Right ventricle myocardium inferior (tissue), 1 donor: ENCODE measurements at regions not wholly inside any gene's neighbourhood (a gene's known extent, or its start where the extent isn't known, plus 50 kb on each side); places are given as distances from the start of the nearest gene placed in this dataset.
"Not testable (repeated sequence)": the region's sequence is repeated elsewhere in the genome, so short reads cannot be mapped to it uniquely, and the experiment has no call there.

ENCODE experiments used
- ATAC-seq: fragments of 200-7000 bp; cut with Tn5 transposase; one replicate; pipeline ENCODE4 v1.9.1; 2020; ENCODE audit warnings: mild to moderate bottlenecking, moderate library complexity
- DNase-seq: peaks from one replicate; pipeline ENCODE4 v3.0.0; 2021; ENCODE audit errors: missing footprints
- intact Hi-C: fragments of 100-400 bp; cut with DNase I; formaldehyde crosslinking; loops from one replicate; pipeline ENCODE4 v1.11.0; 2022
- donor health status: DM: no; HTN: yes; CAD: no; lungs with severe emphysema.

- DNase-seq (no peak), ATAC-seq (no peak)
- intact Hi-C loops, result no loop called here
Measured at GRCh38 chr3:153463895-153464294, 301.9 kb downstream of the RAP2B start.

- DNase-seq, result no peak
- intact Hi-C loops, result no loop called here
- ATAC-seq, result no peak
Measured at GRCh38 chr3:153469162-153469561, 307.1 kb downstream of the RAP2B start.

DNA sequence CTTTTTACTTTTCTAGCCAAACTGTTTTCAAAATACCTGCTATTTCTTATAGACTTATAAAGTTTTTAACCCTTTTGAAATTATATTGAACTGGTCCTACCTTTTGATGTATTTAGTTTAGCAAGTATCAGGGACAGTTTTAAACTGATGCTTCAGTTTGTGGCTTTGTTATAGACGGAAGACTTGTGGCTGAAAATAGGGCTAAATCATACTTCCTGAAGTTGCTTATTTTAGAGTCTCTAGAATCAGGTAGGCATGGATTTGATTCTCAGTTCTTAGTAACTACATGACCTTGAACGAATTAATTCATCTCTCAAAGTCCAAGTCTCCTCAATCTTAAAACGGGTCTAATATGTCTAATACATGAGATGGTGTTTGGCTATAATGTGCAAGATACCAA, 322.8 kb downstream of the RAP2B start:
- DNase-seq, result no peak
- intact Hi-C loops, result no loop called here
- no peak for ATAC-seq

DNA sequence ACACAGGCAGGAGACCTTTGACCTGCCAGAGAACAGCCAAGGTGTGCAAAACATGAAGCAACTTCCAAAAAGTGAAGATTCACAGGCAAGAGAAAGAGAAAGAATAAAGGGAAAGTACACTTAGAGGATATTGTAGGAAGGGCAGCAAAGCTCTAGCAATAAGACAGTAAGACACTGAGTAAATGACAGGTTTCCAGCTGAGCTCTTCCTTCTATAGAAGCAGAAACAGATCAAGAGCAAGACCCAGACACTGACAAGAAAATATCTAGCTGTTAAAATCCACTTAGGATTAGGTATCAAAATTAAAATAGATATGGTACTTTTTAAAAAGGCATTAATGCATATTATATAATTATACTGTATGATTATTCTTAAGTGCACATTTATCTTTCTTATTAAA, 333.4 kb downstream of the RAP2B start:
- intact Hi-C loops, result no loop called here
- no peak for ATAC-seq
- DNase-seq, result no peak

- intact Hi-C loops, result no loop called here
- DNase-seq (no peak), ATAC-seq (no peak)
Measured at GRCh38 chr3:153502682-153503081, 340.7 kb downstream of the RAP2B start.

- DNase-seq, result no peak
- ATAC-seq, result no peak
- intact Hi-C loops, result no loop called here
Measured at GRCh38 chr3:153503873-153504272, 341.8 kb downstream of the RAP2B start.

- not testable (repeated sequence) for ATAC-seq
Measured at GRCh38 chr3:153506205-153506604, 344.2 kb downstream of the RAP2B start.

GRCh38 chr3:153506686-153507085, 344.7 kb downstream of the RAP2B start:
- DNase-seq, ATAC-seq, intact Hi-C loops: not testable (repeated sequence)

More at GRCh38 chr3:153506205-153506604, 344.2 kb downstream of the RAP2B start:
- DNase-seq, intact Hi-C loops: not testable (repeated sequence)

DNA sequence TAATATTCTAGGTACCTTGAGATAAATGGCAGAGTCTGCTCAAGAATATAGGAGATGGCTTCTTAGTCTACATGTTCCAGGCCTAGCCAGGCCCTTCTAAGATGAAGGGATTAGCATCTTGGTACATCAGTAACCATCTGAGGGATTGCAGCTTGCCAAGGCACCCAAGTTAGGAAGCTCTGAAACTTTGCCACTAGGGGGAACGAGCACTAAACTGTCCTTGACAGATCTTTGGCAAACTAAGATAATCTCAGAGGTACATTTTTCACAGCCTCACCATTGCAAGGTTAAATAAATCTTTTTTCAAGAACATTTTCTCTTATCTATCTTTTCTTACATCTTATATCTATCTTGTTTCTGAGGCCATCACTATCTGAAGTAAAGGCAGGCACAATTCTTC, 351.2 kb downstream of the RAP2B start:
- no peak for ATAC-seq
- intact Hi-C loops, result no loop called here
- no peak for DNase-seq

DNA sequence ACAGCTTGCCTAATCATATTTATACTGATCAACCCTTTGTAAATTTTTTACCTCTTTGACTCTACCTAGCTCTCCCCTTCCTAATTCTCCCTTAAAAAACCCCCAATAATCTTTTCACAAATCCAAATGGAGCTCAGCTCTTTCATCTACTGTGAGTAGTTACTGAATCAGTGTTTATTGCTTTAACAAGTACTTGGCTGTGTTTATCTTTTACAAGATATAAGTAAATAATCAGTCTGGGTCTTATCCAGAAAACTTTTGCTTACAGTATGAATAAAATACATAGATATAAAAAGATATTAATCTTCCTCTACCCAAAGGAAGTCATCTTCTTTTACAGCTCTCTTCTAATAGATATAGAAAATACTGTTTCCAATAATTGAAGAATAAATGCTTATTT, 366.4 kb downstream of the RAP2B start:
- intact Hi-C loops, result no loop called here
- DNase-seq (no peak), ATAC-seq (no peak)

- ATAC-seq (no peak), DNase-seq (no peak)
- intact Hi-C loops, result no loop called here
Measured at GRCh38 chr3:153539263-153539662, 377.2 kb downstream of the RAP2B start.

DNA sequence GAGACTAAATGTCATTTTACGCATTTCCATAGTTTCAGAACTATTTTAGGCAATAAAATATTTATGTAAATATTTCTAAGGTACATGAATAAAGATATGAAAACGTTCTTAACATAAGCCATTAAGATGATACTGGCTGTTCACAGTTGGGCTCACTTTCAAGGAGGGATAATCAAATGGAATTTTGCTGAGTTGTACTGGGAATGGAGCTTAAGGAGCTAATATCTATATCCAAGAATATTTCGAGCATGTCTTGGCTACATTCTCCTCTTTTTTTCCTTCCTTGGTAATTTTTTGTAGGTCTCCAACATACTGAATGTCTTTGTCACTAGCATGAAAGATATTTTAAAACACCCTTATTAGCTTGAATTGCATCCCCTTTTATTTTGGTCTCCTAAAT, 383.4 kb downstream of the RAP2B start:
- DNase-seq (no peak), ATAC-seq (no peak)
- intact Hi-C loops, result no loop called here

DNA sequence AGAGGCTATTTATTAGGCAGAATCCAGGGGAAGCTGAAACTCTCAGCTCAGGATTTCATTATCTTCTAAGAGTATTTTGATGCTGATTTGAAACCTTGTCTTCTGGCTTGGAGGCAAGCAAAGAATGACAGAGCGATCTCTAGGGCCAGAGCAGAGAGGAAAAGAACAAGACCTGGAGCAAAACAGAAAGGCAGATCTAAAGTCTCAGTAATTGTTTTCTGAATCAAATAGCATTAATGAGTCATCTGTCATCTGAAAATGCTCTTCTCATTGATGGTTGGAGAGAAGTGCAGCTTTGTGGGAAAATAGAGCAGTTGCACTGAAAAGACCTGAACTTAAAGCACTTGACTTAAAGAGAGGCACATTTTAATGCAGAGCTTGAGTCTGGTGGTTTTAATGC, 385.9 kb downstream of the RAP2B start:
- no peak for ATAC-seq
- intact Hi-C loops, result no loop called here
- DNase-seq, result no peak

- intact Hi-C loops, result loop anchor here (5.0 kb wide), 1 partner anchor 387 kb away; the partner anchor contains the start of gene RAP2B
- ATAC-seq, DNase-seq: not testable (repeated sequence)
Measured at GRCh38 chr3:153549686-153550085, 387.7 kb downstream of the RAP2B start.

GRCh38 chr3:153551536-153552285, 389.7 kb downstream of the RAP2B start:
- intact Hi-C loops, result loop anchor here (5.0 kb wide), 1 partner anchor 389 kb away; the partner anchor contains the start of gene RAP2B
- ATAC-seq, result no peak
- DNase-seq, result no peak

DNA sequence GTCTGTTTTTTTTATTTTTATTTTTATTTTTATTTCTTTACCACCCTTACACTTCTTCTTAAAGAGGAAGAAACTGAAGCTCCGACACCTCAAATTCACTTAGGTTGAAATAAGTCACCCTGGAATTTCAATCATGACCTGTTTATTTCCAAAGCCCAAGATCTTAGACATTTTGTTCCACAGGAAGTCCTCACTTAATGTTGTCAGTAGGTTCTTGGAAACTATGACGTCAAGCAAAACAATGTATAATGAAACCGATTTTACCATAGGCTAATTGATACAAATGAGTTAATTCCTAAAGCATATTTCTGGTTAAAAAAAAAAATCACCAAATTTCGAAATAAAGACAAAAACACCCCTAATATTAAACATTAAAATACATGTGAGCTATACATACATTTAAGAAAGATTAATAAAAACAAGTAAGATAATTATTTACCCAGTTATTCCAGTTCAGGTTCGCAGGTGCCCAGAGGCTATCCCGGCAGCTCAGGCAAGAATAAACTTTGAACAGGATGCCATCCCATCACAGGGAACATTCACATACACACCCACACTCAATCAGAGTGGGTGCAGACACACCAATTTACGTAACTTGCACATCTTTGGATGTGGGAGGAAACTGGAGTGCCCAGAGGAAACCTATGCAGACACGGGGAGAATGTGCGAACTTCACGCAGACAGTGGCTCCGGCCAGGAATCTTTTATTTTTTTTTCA, 391.0 kb downstream of the RAP2B start:
- no peak for ATAC-seq
- DNase-seq, result no peak

GRCh38 chr3:153553605-153553945, 391.5 kb downstream of the RAP2B start:
- no peak for DNase-seq
- ATAC-seq, result no peak
- intact Hi-C loops, result loop anchor here (5.0 kb wide), 1 partner anchor 391 kb away; the partner anchor contains the start of gene RAP2B

More for the DNA sequence above, 391.0 kb downstream of the RAP2B start:
- intact Hi-C loops, result loop anchor here (5.0 kb wide), 1 partner anchor 391 kb away; the partner anchor contains the start of gene RAP2B

- intact Hi-C loops, result no loop called here
- DNase-seq (no peak), ATAC-seq (no peak)
Measured at GRCh38 chr3:153555919-153556318, 393.9 kb downstream of the RAP2B start.

GRCh38 chr3:153559366-153559765, 397.3 kb downstream of the RAP2B start:
- ATAC-seq, DNase-seq, intact Hi-C loops: not testable (repeated sequence)

DNA sequence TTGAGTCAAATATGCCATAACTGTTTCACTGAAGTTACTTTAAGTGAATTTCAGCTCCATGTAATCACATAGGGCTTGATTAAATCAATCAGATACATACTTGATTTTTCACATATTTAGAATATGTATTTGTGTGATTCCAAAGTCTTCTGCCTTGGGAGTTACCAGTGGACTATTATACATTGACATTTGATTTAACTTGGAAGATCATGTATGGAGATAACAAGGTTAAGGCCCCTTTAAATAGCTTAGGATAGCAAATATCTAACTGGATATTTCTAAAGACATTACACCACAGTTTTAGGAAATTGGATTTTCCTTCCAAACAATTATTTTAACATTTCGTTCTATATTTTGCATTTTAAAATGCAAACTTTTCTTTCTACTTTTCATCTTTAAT, 405.0 kb downstream of the RAP2B start:
- ATAC-seq (no peak), DNase-seq (no peak)
- intact Hi-C loops, result no loop called here
